ENCODE measurements at regions not wholly inside any gene's neighbourhood (a gene's known extent, or its start where the extent isn't known, plus 50 kb on each side); places are given as distances from the start of the nearest gene placed in this dataset.

DNA sequence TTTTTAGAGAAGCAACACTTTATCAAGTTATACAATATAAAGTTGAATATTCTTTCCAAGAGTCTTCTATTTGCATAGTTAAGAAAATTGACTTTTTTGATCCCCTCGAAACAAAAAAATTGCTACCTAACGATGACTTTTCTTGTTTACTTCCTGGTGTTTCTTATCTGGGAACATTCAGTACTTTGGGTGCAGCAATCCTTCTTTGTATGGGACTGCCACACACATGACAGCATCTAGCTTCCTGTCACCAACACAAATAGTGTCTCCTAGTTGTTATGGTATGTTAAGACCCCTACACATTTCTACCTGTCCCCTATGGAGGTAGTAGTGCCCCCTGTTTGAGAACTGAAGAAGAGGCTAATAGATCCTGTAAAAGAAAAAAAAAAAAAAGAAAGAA, 841.7 kb upstream of the FAT3 start:
- no peak for TF ChIP-seq SIN3A (IDR thresholded peaks at IDR 0.05; ENCODE audit: borderline replicate concordance, low read depth, low read length)
- no peak for TF ChIP-seq YY1 (IDR thresholded peaks at IDR 0.05; ENCODE audit: low read depth)
- TF ChIP-seq, protein P1, sequence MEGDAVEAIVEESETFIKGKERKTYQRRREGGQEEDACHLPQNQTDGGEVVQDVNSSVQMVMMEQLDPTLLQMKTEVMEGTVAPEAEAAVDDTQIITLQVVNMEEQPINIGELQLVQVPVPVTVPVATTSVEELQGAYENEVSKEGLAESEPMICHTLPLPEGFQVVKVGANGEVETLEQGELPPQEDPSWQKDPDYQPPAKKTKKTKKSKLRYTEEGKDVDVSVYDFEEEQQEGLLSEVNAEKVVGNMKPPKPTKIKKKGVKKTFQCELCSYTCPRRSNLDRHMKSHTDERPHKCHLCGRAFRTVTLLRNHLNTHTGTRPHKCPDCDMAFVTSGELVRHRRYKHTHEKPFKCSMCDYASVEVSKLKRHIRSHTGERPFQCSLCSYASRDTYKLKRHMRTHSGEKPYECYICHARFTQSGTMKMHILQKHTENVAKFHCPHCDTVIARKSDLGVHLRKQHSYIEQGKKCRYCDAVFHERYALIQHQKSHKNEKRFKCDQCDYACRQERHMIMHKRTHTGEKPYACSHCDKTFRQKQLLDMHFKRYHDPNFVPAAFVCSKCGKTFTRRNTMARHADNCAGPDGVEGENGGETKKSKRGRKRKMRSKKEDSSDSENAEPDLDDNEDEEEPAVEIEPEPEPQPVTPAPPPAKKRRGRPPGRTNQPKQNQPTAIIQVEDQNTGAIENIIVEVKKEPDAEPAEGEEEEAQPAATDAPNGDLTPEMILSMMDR (IDR thresholded peaks at IDR 0.05), result no peak
- TF ChIP-seq RAD21 (IDR thresholded peaks at IDR 0.05; ENCODE audit: low read length), result no peak
- TF ChIP-seq MXI1 (IDR thresholded peaks at IDR 0.05; ENCODE audit: low read depth, low read length), result no peak
- TF ChIP-seq, protein P2, sequence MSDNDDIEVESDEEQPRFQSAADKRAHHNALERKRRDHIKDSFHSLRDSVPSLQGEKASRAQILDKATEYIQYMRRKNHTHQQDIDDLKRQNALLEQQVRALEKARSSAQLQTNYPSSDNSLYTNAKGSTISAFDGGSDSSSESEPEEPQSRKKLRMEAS (IDR thresholded peaks at IDR 0.05; ENCODE audit: low read depth), result no peak
- no peak for TF ChIP-seq NFIC (IDR thresholded peaks at IDR 0.05; ENCODE audit: borderline replicate concordance)
- TF ChIP-seq EP300 (IDR thresholded peaks at IDR 0.05; ENCODE audit: borderline replicate concordance in 1 of 2, low read depth in 1 of 2, low read length in 1 of 2), result no peak
- no peak for TF ChIP-seq TEAD4 (IDR thresholded peaks at IDR 0.05; ENCODE audit: borderline replicate concordance, insufficient read depth)
- TF ChIP-seq JUND (IDR thresholded peaks at IDR 0.05), result no peak

All from SK-N-SH (cell line).